Esophagus muscularis mucosa (tissue), 4 donors: ENCODE measurements at regions not wholly inside any gene's neighbourhood (a gene's known extent, or its start where the extent isn't known, plus 50 kb on each side); places are given as distances from the start of the nearest gene placed in this dataset.

Experiments
- DNase-seq: peaks from one replicate; pipeline ENCODE4 v3.0.0-alpha.2; 2017; ENCODE audit errors: extremely low spot score
- H3K27ac ChIP-seq, 4 donors: fragments of 200-600 bp; sonication (generic); replicated peaks in 1 of 4; 1 replicate in 3 of 4; 2 replicates in 1 of 4; pipeline ENCODE4 v1.5.1; 2016 to 2019; ENCODE audit warnings: mild to moderate bottlenecking in 1 of 4
- H3K27me3 ChIP-seq, 4 donors: fragments of 200-600 bp; sonication (generic); one replicate each; pipeline versions ENCODE4 v1.5.1 to v1.6.0; 2016 to 2019
- H3K36me3 ChIP-seq, 4 donors: fragments of 200-600 bp; sonication (generic); one replicate each; pipeline ENCODE4 v1.5.1; 2016 to 2019
- H3K4me1 ChIP-seq, 4 donors: fragments of 200-600 bp; sonication (generic); one replicate each; pipeline ENCODE4 v1.5.1; 2016 to 2019
- H3K4me3 ChIP-seq, 4 donors: fragments of 200-600 bp; sonication (generic); 1 replicate in 2 of 4; 2 replicates in 2 of 4; pipeline ENCODE4 v1.5.1; 2016 to 2019; ENCODE audit warnings: mild to moderate bottlenecking in 4 of 4, moderate library complexity in 1 of 4
- H3K9me3 ChIP-seq, 4 donors: fragments of 200-600 bp; sonication (generic); 1 replicate in 3 of 4; 2 replicates in 1 of 4; pipeline ENCODE4 v1.5.1; 2016 to 2019
- EP300 ChIP-seq: sonication (generic); formaldehyde crosslinking; IDR thresholded peaks from one replicate; pipeline ENCODE4 v1.6.1; 2017; ENCODE audit warnings: antibody characterized with exemption
- POLR2A ChIP-seq: fragments of 450-650 bp; IDR thresholded peaks from one replicate; pipeline ENCODE4 v1.6.1; 2017; ENCODE audit warnings: antibody characterized with exemption, moderate library complexity, mild to moderate bottlenecking, low read depth
- POLR2AphosphoS5 ChIP-seq, 2 donors: sonication (generic); formaldehyde crosslinking; IDR thresholded peaks; one replicate each; pipeline ENCODE4 v1.6.1; 2017; ENCODE audit warnings: antibody characterized with exemption in 2 of 2
- WGBS: methylation state at CpG from one replicate; pipeline ENCODE4 v1.1.5; 2018; 5-methylcytosine and 5-hydroxymethylcytosine counted together
- intact Hi-C: fragments of 100-400 bp; cut with DNase I; formaldehyde crosslinking; loops from one replicate; pipeline ENCODE4 v1.15.1; 2023
- TF ChIP-seq, protein P1 (sequence below), 3 experiments: fragments of 200-600 bp in 2 of 3; fragments of 450-650 bp in 1 of 3; sonication (generic) in 2 of 3; IDR thresholded peaks; one replicate each; pipeline ENCODE4 v1.5.1; 2017 to 2019; ENCODE audit warnings: antibody characterized with exemption in 3 of 3, mild to moderate bottlenecking in 2 of 3, moderate library complexity in 1 of 3

DNA sequence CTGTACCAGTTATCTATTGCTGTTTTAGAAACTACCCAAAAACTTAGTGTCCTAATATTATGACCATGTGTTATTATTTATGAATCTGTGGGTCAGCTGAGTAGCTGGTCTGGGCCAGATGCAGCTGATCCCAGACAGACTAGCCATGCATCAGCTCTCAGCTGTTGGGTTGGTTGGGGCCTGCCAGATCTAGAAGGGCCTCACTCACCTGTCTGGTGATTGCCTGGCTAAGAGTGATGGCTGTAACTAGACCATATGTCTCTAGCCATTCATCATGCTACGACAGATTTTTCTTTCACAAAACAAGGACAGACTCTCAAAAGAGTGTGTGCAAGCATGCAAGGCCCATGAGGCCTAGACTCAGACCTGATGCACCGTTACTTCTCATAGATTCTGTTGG, 403.2 kb downstream of the SAMD5 start:
- 100% methylated on average over 2 of the region's 2 CpGs for WGBS
- intact Hi-C loops: no loop called here

DNA sequence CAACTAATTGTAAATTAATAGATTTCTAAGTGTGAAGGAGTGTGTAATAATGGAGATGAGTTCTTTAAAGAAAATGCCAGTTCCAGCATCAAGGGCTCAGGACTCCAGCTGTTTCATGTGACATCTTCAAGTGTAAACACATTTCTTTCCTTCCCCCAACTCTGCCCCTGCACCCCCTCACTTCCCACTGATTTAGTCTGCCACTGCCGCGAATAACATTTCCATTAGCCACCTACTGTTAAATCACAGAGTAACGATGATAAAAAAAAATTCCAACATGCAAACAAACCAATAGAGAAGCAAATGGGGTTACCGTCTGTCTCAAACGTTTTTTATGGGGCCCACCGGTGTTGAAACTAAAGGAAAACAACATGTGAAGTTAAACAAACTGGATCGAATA, 414.3 kb downstream of the SAMD5 start:
- Histone ChIP-seq H3K27me3 (no peaks in the 10 kb centered on the region), H3K4me1 (no peaks in the 10 kb centered on the region), H3K4me3 (no peak overlapping the region), H3K27ac (no peak overlapping the region), H3K9me3 (peaks cover 0 to 12% (median 4%) of the 10 kb centered on the region in 4 donors), H3K36me3 (no peaks in the 10 kb centered on the region)
- no peak for DNase-seq
- WGBS: 31% methylated on average over 7 of the region's 7 CpGs
- TF ChIP-seq, protein P1, sequence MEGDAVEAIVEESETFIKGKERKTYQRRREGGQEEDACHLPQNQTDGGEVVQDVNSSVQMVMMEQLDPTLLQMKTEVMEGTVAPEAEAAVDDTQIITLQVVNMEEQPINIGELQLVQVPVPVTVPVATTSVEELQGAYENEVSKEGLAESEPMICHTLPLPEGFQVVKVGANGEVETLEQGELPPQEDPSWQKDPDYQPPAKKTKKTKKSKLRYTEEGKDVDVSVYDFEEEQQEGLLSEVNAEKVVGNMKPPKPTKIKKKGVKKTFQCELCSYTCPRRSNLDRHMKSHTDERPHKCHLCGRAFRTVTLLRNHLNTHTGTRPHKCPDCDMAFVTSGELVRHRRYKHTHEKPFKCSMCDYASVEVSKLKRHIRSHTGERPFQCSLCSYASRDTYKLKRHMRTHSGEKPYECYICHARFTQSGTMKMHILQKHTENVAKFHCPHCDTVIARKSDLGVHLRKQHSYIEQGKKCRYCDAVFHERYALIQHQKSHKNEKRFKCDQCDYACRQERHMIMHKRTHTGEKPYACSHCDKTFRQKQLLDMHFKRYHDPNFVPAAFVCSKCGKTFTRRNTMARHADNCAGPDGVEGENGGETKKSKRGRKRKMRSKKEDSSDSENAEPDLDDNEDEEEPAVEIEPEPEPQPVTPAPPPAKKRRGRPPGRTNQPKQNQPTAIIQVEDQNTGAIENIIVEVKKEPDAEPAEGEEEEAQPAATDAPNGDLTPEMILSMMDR (IDR thresholded peaks at IDR 0.05): no peak
- TF ChIP-seq POLR2A: no peak
- no peak for TF ChIP-seq POLR2AphosphoS5 (IDR thresholded peaks at IDR 0.05)
- no peak for TF ChIP-seq EP300
- intact Hi-C loops: no loop called here

More for the DNA sequence above, 403.2 kb downstream of the SAMD5 start:
- H3K9me3 ChIP-seq: no peaks in the 10 kb centered on the region
- H3K4me1 ChIP-seq: no peaks in the 10 kb centered on the region
- no peaks in the 10 kb centered on the region for H3K36me3 ChIP-seq
- TF ChIP-seq EP300 (no peak), POLR2AphosphoS5 (IDR thresholded peaks at IDR 0.05) (no peak), POLR2A (no peak)
- TF ChIP-seq, protein P1 (IDR thresholded peaks at IDR 0.05): no peak
- no peak for DNase-seq
- no peak overlapping the region for H3K27ac ChIP-seq
- no peak overlapping the region for H3K4me3 ChIP-seq
- H3K27me3 ChIP-seq: no peaks in the 10 kb centered on the region

- DNase-seq: no peak
- H3K9me3 ChIP-seq: peaks cover 0 to 24% (median 7%) of the 10 kb centered on the region in 4 donors
- intact Hi-C loops: no loop called here
- no peaks in the 10 kb centered on the region for H3K4me1 ChIP-seq
- no peak overlapping the region for H3K27ac ChIP-seq
- H3K4me3 ChIP-seq: no peak overlapping the region
- TF ChIP-seq EP300 (no peak), POLR2A (no peak), POLR2AphosphoS5 (IDR thresholded peaks at IDR 0.05) (no peak)
- TF ChIP-seq, protein P1 (IDR thresholded peaks at IDR 0.05): no peak
- H3K36me3 ChIP-seq: no peaks in the 10 kb centered on the region
- no peaks in the 10 kb centered on the region for H3K27me3 ChIP-seq
- 90% methylated on average over 1 of the region's 1 CpG for WGBS
Observed at GRCh38 chr6:147924598-147924997, 416.1 kb downstream of the SAMD5 start.

DNA sequence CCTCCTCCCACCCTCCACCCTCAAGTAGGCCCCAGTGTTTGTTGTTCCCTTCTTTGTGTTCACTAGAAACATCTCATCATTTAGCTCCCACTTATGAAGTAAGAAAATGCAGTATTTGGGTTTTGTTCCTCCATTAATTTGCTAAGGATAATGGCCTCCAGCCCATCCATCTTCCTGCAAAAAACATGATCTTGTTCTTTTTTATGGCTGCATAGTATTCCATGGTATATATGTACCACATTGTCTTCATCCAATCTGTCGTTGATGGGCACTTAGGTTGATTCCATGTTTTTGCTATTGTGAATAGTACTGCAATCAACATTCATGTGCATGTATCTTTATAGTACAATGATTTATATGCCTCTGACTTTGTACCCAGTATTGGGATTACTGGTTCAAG, 416.8 kb upstream of the SASH1 start:
- Histone ChIP-seq H3K4me1 (no peaks in the 10 kb centered on the region), H3K36me3 (no peaks in the 10 kb centered on the region), H3K27me3 (no peaks in the 10 kb centered on the region), H3K4me3 (no peak overlapping the region), H3K27ac (no peak overlapping the region), H3K9me3 (peaks cover 0 to 24% (median 7%) of the 10 kb centered on the region in 4 donors)
- no peak for TF ChIP-seq POLR2AphosphoS5 (IDR thresholded peaks at IDR 0.05)
- no peak for TF ChIP-seq EP300
- TF ChIP-seq POLR2A: no peak
- TF ChIP-seq, protein P1 (IDR thresholded peaks at IDR 0.05): no peak
- 84% methylated on average over 1 of the region's 1 CpG for WGBS
- DNase-seq: no peak
- intact Hi-C loops: no loop called here

GRCh38 chr6:147930745-147931144, 411.9 kb upstream of the SASH1 start:
- TF ChIP-seq EP300 (no peak), POLR2AphosphoS5 (IDR thresholded peaks at IDR 0.05) (no peak), POLR2A (no peak)
- TF ChIP-seq, protein P1 (IDR thresholded peaks at IDR 0.05): no peak
- Histone ChIP-seq H3K27ac (no peak overlapping the region), H3K36me3 (no peaks in the 10 kb centered on the region), H3K4me3 (no peak overlapping the region), H3K27me3 (no peaks in the 10 kb centered on the region), H3K4me1 (no peaks in the 10 kb centered on the region), H3K9me3 (peaks cover 0 to 24% (median 5%) of the 10 kb centered on the region in 4 donors)
- DNase-seq: peak; percentile 21
- intact Hi-C loops: no loop called here
- WGBS: 82% methylated on average over 4 of the region's 4 CpGs
